GM12878 (cell line): ENCODE measurements at regions not wholly inside any gene's neighbourhood (a gene's known extent, or its start where the extent isn't known, plus 50 kb on each side); places are given as distances from the start of the nearest gene placed in this dataset.

Source experiments
- CTCF ChIP-seq, 3 experiments: IDR thresholded peaks in 2 of 3; conservative IDR thresholded peaks in 1 of 3; 2 replicates each; pipeline ENCODE4 v1.5.1; 2011; ENCODE audit warnings: low read depth in 3 of 3, low read length in 3 of 3, mild to moderate bottlenecking in 3 of 3, control low read depth in 2 of 3, moderate library complexity in 2 of 3, inconsistent platforms in 1 of 3, mixed read lengths in 1 of 3; ENCODE audit not compliant: control insufficient read depth in 2 of 3, insufficient read depth in 1 of 3; ENCODE audit errors: extremely low read depth in 1 of 3
- EZH2 ChIP-seq: IDR thresholded peaks from 2 replicates; pipeline ENCODE4 v1.6.1; 2012; ENCODE audit warnings: low read depth, mild to moderate bottlenecking, control low read depth, inconsistent platforms, low read length, borderline replicate concordance; ENCODE audit not compliant: control insufficient read depth
- IRF4 ChIP-seq: IDR thresholded peaks from 2 replicates; pipeline ENCODE4 v1.6.1; 2011; ENCODE audit warnings: low read depth, low read length
- POLR2A ChIP-seq: IDR thresholded peaks from 2 replicates; pipeline ENCODE4 v1.6.1; 2011; ENCODE audit warnings: low read depth, mild to moderate bottlenecking, low read length
- SPI1 ChIP-seq: IDR thresholded peaks from 2 replicates; pipeline ENCODE4 v1.6.1; 2011; ENCODE audit warnings: low read depth, mild to moderate bottlenecking, low read length, moderate library complexity, borderline replicate concordance; ENCODE audit not compliant: insufficient read depth
- STAT1 ChIP-seq: fragments of 450-650 bp; conservative IDR thresholded peaks from 2 replicates; pipeline ENCODE4 v1.6.1; 2014; ENCODE audit warnings: antibody characterized with exemption, mild to moderate bottlenecking
- TARDBP ChIP-seq: IDR thresholded peaks from 2 replicates; pipeline ENCODE4 v1.6.1; 2016; ENCODE audit warnings: borderline replicate concordance
- ZBTB33 ChIP-seq: fragments of 450-650 bp; IDR thresholded peaks from 2 replicates; pipeline ENCODE4 v1.6.1; 2017; ENCODE audit warnings: mild to moderate bottlenecking
- ZNF274 ChIP-seq: IDR thresholded peaks from one replicate; pipeline ENCODE4 v1.8.0; 2011; ENCODE audit not compliant: insufficient read length, insufficient read depth
- TF ChIP-seq, protein P1 (sequence below): IDR thresholded peaks from 2 replicates; pipeline ENCODE4 v1.6.1; 2011; ENCODE audit warnings: mild to moderate bottlenecking, low read depth, low read length, moderate library complexity; ENCODE audit not compliant: insufficient replicate concordance
- TF ChIP-seq, protein P2 (sequence below): IDR thresholded peaks from 2 replicates; pipeline ENCODE4 v1.6.1; 2011; ENCODE audit warnings: low read depth, mild to moderate bottlenecking, low read length, moderate library complexity, borderline replicate concordance; ENCODE audit errors: extremely low read depth

DNA sequence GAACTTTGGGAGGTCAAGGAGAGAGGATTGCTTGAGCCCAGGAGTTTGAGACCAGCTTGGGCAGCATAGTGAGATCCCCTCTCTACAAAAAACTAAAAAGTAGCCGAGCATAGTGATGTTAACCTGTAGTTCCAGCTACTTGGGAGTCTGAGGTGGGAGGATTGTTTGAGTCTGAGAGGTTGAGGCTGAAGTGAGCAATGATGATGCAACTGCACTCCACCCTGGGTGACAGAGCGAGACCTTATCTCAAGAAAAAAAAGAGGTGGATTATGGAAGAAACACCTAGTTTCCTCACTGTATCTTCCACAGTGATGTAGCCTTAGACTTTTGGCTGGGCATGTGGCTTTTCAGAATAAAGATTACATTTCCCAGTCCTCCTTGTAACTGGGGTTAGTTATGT is 237.2 kb upstream of the SPRED2 start:
- TF ChIP-seq CTCF (IDR thresholded peaks at IDR 0.05 in 2 of 3, conservative IDR thresholded peaks at IDR 0.05 in 1 of 3; ENCODE audit: control insufficient read depth in 2 of 3, extremely low read depth in 1 of 3, insufficient read depth in 1 of 3, low read depth in 3 of 3, low read length in 3 of 3) (no peak), ZNF274 (no peak), STAT1 (no peak), POLR2A (no peak), EZH2 (no peak), SPI1 (no peak), IRF4 (no peak), TARDBP (no peak), ZBTB33 (no peak)
- TF ChIP-seq, protein P1, sequence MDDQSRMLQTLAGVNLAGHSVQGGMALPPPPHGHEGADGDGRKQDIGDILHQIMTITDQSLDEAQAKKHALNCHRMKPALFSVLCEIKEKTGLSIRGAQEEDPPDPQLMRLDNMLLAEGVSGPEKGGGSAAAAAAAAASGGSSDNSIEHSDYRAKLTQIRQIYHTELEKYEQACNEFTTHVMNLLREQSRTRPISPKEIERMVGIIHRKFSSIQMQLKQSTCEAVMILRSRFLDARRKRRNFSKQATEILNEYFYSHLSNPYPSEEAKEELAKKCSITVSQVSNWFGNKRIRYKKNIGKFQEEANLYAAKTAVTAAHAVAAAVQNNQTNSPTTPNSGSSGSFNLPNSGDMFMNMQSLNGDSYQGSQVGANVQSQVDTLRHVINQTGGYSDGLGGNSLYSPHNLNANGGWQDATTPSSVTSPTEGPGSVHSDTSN: no peak
- TF ChIP-seq, protein P2, sequence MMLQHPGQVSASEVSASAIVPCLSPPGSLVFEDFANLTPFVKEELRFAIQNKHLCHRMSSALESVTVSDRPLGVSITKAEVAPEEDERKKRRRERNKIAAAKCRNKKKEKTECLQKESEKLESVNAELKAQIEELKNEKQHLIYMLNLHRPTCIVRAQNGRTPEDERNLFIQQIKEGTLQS: no peak
